Activated B cell treated with CpG ODN at 0.5 μM for 24 hours (primary cell): ENCODE measurements at regions not wholly inside any gene's neighbourhood (a gene's known extent, or its start where the extent isn't known, plus 50 kb on each side); places are given as distances from the start of the nearest gene placed in this dataset.
A peak's percentile ranks its signal among the peaks of the same experiment; 100 is the strongest.

Experiments
- ATAC-seq: fragments of 200-7000 bp; cut with Tn5 transposase; one replicate; pipeline ENCODE4 v1.10.0; 2021; ENCODE audit warnings: low read depth, mild to moderate bottlenecking, moderate library complexity
- CTCF ChIA-PET: fragments of 350-600 bp; sonication (Branson Sonifier 250); formaldehyde crosslinking; loops from one replicate; lab custom pipeline; 2021; ENCODE audit warnings: antibody characterized with exemption; lab: Charles Lee
- POLR2A ChIA-PET: fragments of 350-600 bp; sonication (Branson Sonifier 250); formaldehyde crosslinking; loops from one replicate; lab custom pipeline; 2021; ENCODE audit warnings: antibody characterized with exemption; lab: Charles Lee
- DNase-seq: peaks from one replicate; pipeline ENCODE4 v3.0.0; 2022
- H3K27ac Mint-ChIP-seq: one replicate; pipeline ENCODE4 v1.8.0; 2020; ENCODE audit warnings: mixed read lengths
- H3K27me3 Mint-ChIP-seq: one replicate; pipeline ENCODE4 v1.8.0; 2021; ENCODE audit warnings: mixed read lengths
- H3K36me3 Mint-ChIP-seq: one replicate; pipeline ENCODE4 v1.8.0; 2021; ENCODE audit warnings: low read depth, mixed read lengths
- H3K4me1 Mint-ChIP-seq: one replicate; pipeline ENCODE4 v1.8.0; 2021; ENCODE audit warnings: mixed read lengths
- H3K4me3 Mint-ChIP-seq: one replicate; pipeline ENCODE4 v1.8.0; 2020; ENCODE audit warnings: mild to moderate bottlenecking, mixed read lengths
- H3K9me3 Mint-ChIP-seq: one replicate; pipeline ENCODE4 v1.8.0; 2020; ENCODE audit warnings: mixed read lengths
- CTCF ChIP-seq: fragments of 200-600 bp; IDR thresholded peaks from one replicate; pipeline ENCODE4 v1.8.0; 2022; ENCODE audit warnings: antibody characterized with exemption, mild to moderate bottlenecking
- intact Hi-C: fragments of 100-400 bp; cut with micrococcal nuclease; formaldehyde crosslinking; loops from one replicate; pipeline ENCODE4 v1.15.1; 2024

GRCh38 chrX:545452-545885, 85.1 kb upstream of the SHOX start:
- TF ChIP-seq CTCF: no peak
- Mint-ChIP-seq H3K36me3 (no peaks in the 10 kb centered on the region), H3K4me3 (no peak overlapping the region), H3K27me3 (no peaks in the 10 kb centered on the region), H3K27ac (no peak overlapping the region), H3K9me3 (peaks cover 18% of the 10 kb centered on the region), H3K4me1 (no peaks in the 10 kb centered on the region)
- ATAC-seq (no peak), DNase-seq (no peak)
- ChIA-PET CTCF (no interaction called here), POLR2A (no interaction called here)
- intact Hi-C loops: no loop called here

GRCh38 chrX:550514-550913, 80.1 kb upstream of the SHOX start:
- H3K27me3 Mint-ChIP-seq: no peaks in the 10 kb centered on the region
- H3K9me3 Mint-ChIP-seq: peaks cover 21% of the 10 kb centered on the region
- no peak overlapping the region for H3K27ac Mint-ChIP-seq
- intact Hi-C loops: no loop called here
- ChIA-PET POLR2A (no interaction called here), CTCF (no interaction called here)
- no peaks in the 10 kb centered on the region for H3K36me3 Mint-ChIP-seq
- ATAC-seq (no peak), DNase-seq (no peak)
- no peak for TF ChIP-seq CTCF
- no peaks in the 10 kb centered on the region for H3K4me1 Mint-ChIP-seq
- H3K4me3 Mint-ChIP-seq: no peak overlapping the region

GRCh38 chrX:551306-551705, 79.3 kb upstream of the SHOX start:
- Mint-ChIP-seq H3K9me3 (peaks cover 21% of the 10 kb centered on the region), H3K27ac (no peak overlapping the region), H3K27me3 (no peaks in the 10 kb centered on the region), H3K4me1 (no peaks in the 10 kb centered on the region), H3K4me3 (no peak overlapping the region), H3K36me3 (no peaks in the 10 kb centered on the region)
- intact Hi-C loops: no loop called here
- ATAC-seq (no peak), DNase-seq (no peak)
- TF ChIP-seq CTCF: peak; percentile 54
- CTCF ChIA-PET: no interaction called here
- POLR2A ChIA-PET: no interaction called here

- POLR2A ChIA-PET: no interaction called here
Measured at GRCh38 chrX:552496-552895, 78.1 kb upstream of the SHOX start.

GRCh38 chrX:554271-554670, 76.3 kb upstream of the SHOX start:
- ATAC-seq (no peak), DNase-seq (no peak)
- CTCF ChIA-PET: no interaction called here
- no peaks in the 10 kb centered on the region for H3K4me1 Mint-ChIP-seq
- H3K36me3 Mint-ChIP-seq: no peaks in the 10 kb centered on the region
- no peak overlapping the region for H3K27ac Mint-ChIP-seq
- no peak for TF ChIP-seq CTCF
- no peaks in the 10 kb centered on the region for H3K27me3 Mint-ChIP-seq
- no peak overlapping the region for H3K4me3 Mint-ChIP-seq
- intact Hi-C loops: no loop called here
- POLR2A ChIA-PET: no interaction called here
- peaks cover 14% of the 10 kb centered on the region for H3K9me3 Mint-ChIP-seq

More at GRCh38 chrX:552496-552895, 78.1 kb upstream of the SHOX start:
- intact Hi-C loops: no loop called here
- DNase-seq (no peak), ATAC-seq (no peak)
- Mint-ChIP-seq H3K9me3 (peaks cover 18% of the 10 kb centered on the region), H3K4me1 (no peaks in the 10 kb centered on the region), H3K4me3 (no peak overlapping the region), H3K27me3 (no peaks in the 10 kb centered on the region), H3K27ac (no peak overlapping the region), H3K36me3 (no peaks in the 10 kb centered on the region)
- TF ChIP-seq CTCF: no peak
- CTCF ChIA-PET: no interaction called here
